C4-2B (cell line): ENCODE measurements at regions not wholly inside any gene's neighbourhood (a gene's known extent, or its start where the extent isn't known, plus 50 kb on each side); places are given as distances from the start of the nearest gene placed in this dataset.

ENCODE experiments used
- CTCF ChIP-seq: fragments of 450-650 bp; conservative IDR thresholded peaks from 2 replicates; pipeline ENCODE4 v1.5.1; 2017; ENCODE audit warnings: mild to moderate bottlenecking
- ZFX ChIP-seq: fragments of 450-650 bp; IDR thresholded peaks from 2 replicates; pipeline ENCODE4 v1.6.1; 2017

GRCh38 chr4:103305355-103305754, 107.2 kb upstream of the CENPE start:
- no peak for TF ChIP-seq CTCF
- TF ChIP-seq ZFX = no peak
